Endometrial microvascular endothelial cells (primary cell): ENCODE measurements at regions not wholly inside any gene's neighbourhood (a gene's known extent, or its start where the extent isn't known, plus 50 kb on each side); places are given as distances from the start of the nearest gene placed in this dataset.

Experiments
- in situ Hi-C: cut with HindIII; loops from 2 replicates; pipeline ENCODE4 v1.10.0; 2017; ENCODE audit warnings: low sequenced_read_pairs, low pct_unique_long_range_greater_than_20kb; ENCODE audit errors: inconsistent ontology term

DNA sequence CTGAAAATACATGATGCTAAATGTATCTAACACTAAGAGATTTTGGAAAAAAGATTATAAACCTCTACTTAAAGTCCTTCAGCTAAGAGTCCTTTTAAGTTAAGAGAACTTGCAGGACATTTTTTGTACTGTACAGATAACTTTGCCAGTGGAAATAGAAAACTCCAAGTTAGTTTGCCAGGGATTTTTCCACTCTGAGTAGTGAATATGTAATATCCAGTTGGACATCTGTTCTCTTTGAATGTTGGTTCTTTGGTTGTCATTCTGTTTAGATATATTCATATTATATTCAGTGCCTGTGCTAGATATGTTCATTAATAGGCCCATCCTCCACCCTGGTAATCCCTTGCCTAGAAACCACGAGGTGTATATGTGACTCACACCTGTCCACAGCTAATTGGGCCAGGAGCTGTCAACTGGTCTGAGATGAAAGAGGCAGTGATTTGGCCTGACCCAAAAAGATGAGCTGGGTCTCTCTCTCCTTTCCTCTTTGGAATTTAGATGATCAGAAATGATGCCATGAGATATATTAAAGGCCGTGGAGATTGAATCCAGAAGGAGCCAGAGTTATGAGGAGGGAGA is 261.0 kb upstream of the LRIG3 start:
- in situ Hi-C loops: no loop called here

GRCh38 chr12:59179231-59179630 is 258.9 kb upstream of the LRIG3 start:
- in situ Hi-C loops: no loop called here

GRCh38 chr12:59173695-59174094 is 253.4 kb upstream of the LRIG3 start:
- in situ Hi-C loops: no loop called here

GRCh38 chr12:59168647-59169046 is 248.3 kb upstream of the LRIG3 start:
- in situ Hi-C loops: no loop called here

GRCh38 chr12:59166457-59166856 is 246.2 kb upstream of the LRIG3 start:
- in situ Hi-C loops: no loop called here

DNA sequence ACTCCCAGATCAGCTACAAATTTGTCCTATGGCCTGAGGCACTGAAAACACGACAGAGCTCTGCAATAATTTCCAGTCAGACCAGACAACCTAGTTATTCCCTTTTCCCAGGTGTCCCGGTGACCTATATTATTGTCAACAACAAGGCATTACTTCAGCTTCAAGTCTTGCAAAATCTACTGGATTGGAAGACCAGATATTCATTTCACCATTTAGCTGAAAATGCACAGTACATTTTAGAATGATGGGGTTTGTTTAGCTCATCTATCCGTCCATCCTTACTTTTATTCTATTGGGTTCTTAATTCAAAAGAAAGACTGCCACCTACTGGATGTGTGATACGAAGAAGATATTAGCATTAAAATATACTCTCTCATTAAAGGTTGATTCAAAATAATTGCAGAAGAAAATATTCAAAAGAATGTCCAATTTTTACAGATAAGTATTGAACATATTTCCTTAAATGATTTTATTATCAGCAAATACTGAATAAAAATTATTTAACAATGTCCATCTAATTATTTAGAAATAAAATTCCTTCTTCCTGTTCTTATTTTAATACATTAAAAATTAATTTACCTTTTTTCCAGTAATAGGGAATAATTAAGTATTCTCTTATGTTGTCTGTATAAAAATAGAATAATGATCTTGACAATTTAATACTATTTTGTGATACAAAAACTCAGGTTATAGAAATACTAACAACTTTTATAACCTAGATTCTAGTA is 244.9 kb upstream of the LRIG3 start:
- in situ Hi-C loops: no loop called here

DNA sequence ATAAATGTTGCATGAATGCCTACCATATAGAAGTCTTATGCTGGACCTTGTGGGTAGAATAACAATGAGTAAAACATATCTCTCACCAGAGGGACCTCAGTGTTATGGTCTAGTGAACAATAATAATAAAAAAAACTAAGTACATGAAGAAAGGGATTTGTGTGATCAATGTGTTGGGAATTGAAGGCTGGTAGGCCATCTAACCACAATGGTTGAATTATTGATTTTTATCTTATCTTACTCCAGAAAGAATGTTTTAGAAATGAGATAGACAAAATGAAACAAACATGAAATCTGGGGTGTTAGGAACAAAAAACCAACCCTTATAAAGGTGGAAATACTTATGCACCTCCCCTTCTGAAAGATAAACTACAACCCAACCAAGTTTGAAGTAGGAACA is 243.9 kb upstream of the LRIG3 start:
- in situ Hi-C loops: no loop called here

GRCh38 chr12:59158681-59159080 is 238.4 kb upstream of the LRIG3 start:
- in situ Hi-C loops: no loop called here

GRCh38 chr12:59158066-59158465 is 237.8 kb upstream of the LRIG3 start:
- in situ Hi-C loops: no loop called here

GRCh38 chr12:59155448-59155847 is 235.1 kb upstream of the LRIG3 start:
- in situ Hi-C loops: no loop called here

DNA sequence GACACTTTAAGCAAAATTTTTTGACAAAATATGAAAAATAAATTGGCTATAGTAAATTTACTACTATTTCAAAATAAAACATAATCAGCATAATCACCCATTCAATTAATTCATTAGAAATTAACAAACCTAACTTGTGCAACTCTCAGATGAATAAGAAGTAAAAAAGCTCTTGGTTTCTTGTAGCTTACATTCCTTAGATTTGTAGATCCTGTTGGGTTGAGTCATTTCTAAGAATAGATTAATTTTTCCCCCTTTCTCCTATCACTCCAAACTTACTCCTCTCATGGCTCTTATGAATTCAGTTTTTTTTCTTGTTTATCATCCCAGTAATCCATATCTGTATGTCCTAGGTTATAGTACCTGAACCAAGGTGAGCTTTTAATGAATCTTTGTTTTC is 230.9 kb upstream of the LRIG3 start:
- in situ Hi-C loops: no loop called here

GRCh38 chr12:59149995-59150642 is 229.8 kb upstream of the LRIG3 start:
- in situ Hi-C loops: no loop called here

- in situ Hi-C loops: no loop called here
Observed at GRCh38 chr12:59147791-59148190, 227.5 kb upstream of the LRIG3 start.

- in situ Hi-C loops: no loop called here
Observed at GRCh38 chr12:59142183-59142790, 222.0 kb upstream of the LRIG3 start.

DNA sequence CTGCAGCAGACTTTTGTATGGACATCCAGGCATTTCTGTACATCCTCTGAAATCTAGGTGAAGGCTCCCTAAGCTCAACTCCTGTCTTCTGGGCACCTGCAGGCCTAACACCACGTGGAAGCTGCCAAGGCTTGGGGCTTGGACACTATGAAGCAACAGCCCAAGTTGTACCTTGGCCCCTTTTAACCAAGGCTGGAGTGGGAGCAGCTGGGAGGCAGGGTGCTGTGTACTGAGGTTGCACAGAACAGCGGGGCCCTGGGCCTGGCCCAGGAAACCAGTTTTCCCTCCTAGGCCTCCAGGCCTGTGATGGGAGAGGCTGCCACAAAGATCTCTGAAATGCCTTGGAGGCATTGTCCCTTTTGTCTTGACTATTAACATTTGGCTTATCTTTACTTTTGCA is 214.4 kb upstream of the LRIG3 start:
- in situ Hi-C loops: no loop called here

DNA sequence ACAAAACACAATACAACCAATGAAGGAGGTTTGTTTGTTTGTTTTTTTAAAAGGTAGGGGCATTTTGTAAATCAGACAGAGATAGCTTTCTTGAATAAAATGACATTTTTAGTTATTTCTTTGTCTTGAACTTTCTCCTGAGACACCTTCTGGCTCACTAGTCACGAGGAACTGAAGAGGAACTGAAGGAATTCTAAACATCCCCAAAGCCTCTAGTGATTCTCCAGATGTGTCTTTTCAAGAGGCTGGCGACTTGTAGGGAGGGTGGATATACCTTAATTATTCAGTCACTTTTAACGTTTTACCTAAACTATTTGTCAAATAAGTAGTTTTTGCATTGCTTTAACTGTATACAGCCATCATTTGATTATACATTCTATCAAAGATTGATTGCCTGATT is 211.2 kb upstream of the LRIG3 start:
- in situ Hi-C loops: no loop called here

DNA sequence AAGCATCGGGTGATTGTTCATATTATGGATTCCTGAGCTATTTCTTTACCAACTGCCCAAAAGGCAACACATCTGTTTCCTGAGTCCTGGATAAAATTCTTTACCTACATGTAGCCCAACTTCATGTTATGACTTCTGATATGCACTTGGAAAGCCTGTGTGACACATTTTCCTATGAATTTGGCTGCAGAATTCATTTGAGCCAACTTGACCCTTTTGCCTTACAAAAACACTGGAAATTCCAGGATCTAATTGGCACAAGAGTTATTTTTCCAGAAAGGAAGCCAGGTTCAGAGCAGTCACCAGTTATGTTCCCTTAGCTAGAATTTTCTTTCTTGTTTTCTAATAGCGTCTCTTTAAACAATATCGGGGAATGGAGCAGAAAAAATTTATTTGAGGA is 202.5 kb upstream of the LRIG3 start:
- in situ Hi-C loops: no loop called here

DNA sequence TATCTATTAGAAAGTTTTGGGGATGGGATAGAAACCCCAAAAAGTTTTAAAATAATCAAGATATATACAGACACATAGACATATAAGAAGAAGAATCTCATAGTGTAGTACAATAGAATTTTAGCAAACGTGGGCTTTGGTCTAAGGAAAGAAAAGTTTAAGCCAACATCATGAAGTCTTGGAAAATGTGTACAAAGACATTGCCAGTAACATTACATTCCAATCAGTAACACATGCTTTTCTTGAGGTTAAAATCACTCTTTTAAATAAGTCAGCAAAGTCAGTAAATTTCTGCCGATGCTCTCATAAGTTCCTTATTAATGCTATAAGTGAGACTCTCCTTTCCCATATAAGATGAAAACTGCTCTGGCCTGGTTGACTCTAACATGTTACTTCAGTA is 201.1 kb upstream of the LRIG3 start:
- in situ Hi-C loops: no loop called here

GRCh38 chr12:59119676-59120075 is 199.4 kb upstream of the LRIG3 start:
- in situ Hi-C loops: no loop called here

GRCh38 chr12:59118356-59118755 is 198.1 kb upstream of the LRIG3 start:
- in situ Hi-C loops: no loop called here
